NCI-H2196 treated with DMSO at 0.1 percent for 48 hours (cell line): ENCODE measurements at regions not wholly inside any gene's neighbourhood (a gene's known extent, or its start where the extent isn't known, plus 50 kb on each side); places are given as distances from the start of the nearest gene placed in this dataset.

Experiments
- DNase-seq: peaks from one replicate; lab custom pipeline; 2025; ENCODE audit not compliant: unreplicated experiment; lab: John Stamatoyannopoulos, UW

GRCh38 chr5:89282554-89283510 lies 399.8 kb upstream of the MEF2C start:
- DNase-seq: no peak

GRCh38 chr5:89281766-89282553 lies 399.0 kb upstream of the MEF2C start:
- no peak for DNase-seq

- DNase-seq: no peak
Observed at GRCh38 chr5:89281211-89281610, 398.2 kb upstream of the MEF2C start.

- no peak for DNase-seq
Observed at GRCh38 chr5:89280103-89281037, 397.4 kb upstream of the MEF2C start.

GRCh38 chr5:89279391-89280036 lies 396.5 kb upstream of the MEF2C start:
- no peak for DNase-seq

- DNase-seq: no peak
Observed at GRCh38 chr5:89277816-89278215, 394.8 kb upstream of the MEF2C start.

- DNase-seq: no peak
Observed at GRCh38 chr5:89276566-89277305, 393.8 kb upstream of the MEF2C start.

GRCh38 chr5:89275066-89275855 lies 392.3 kb upstream of the MEF2C start:
- no peak for DNase-seq

- no peak for DNase-seq
Observed at GRCh38 chr5:89273289-89273688, 390.3 kb upstream of the MEF2C start.

- DNase-seq: no peak
Observed at GRCh38 chr5:89270901-89271300, 387.9 kb upstream of the MEF2C start.

- no peak for DNase-seq
Observed at GRCh38 chr5:89269721-89270120, 386.7 kb upstream of the MEF2C start.

GRCh38 chr5:89268460-89268859 lies 385.5 kb upstream of the MEF2C start:
- no peak for DNase-seq

- no peak for DNase-seq
Observed at GRCh38 chr5:89267788-89268187, 384.8 kb upstream of the MEF2C start.

GRCh38 chr5:89265511-89266179 lies 382.7 kb upstream of the MEF2C start:
- no peak for DNase-seq

- no peak for DNase-seq
Observed at GRCh38 chr5:89263846-89264245, 380.9 kb upstream of the MEF2C start.

- DNase-seq: no peak
Observed at GRCh38 chr5:89262030-89262429, 379.0 kb upstream of the MEF2C start.

- no peak for DNase-seq
Observed at GRCh38 chr5:89260254-89260653, 377.3 kb upstream of the MEF2C start.

- no peak for DNase-seq
Observed at GRCh38 chr5:89255845-89256463, 373.0 kb upstream of the MEF2C start.
